ENCODE measurements at regions not wholly inside any gene's neighbourhood (a gene's known extent, or its start where the extent isn't known, plus 50 kb on each side); places are given as distances from the start of the nearest gene placed in this dataset.
A peak's percentile ranks its signal among the peaks of the same experiment; 100 is the strongest.

DNA sequence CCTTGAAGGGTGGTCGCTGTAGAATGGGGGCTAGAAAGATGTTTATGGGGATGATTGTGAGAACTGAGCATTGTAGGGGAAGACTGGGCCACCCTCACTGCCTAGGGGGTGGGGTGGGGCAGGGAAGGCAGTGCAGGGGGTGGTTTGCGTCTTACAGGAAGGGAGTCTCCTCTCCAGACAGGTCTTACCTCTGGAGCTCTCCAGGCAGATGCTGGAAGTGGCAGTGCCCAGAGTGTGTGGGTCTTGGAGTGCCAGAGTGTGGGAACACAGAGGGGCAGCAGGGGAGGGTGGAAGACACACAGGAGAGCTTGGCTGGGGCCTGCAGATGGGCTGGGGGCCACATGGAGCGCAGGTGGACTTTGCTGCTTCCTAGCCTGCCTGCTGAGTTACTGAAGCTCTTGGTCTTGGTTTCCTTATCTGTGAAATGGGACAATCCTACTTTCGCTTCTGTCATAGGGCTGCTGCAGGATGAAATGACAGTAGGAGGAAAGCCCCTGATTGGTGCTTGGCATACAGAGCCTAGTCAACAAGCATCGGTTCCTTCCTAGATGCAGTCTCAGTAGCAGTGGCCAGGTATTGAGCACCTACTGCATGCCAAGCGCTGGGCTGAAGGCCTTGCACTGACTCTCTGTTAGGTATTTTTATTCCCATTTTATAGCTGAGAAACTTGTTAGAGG is 118.3 kb downstream of the SLC25A47 start (continued):
- TF ChIP-seq, protein P1, sequence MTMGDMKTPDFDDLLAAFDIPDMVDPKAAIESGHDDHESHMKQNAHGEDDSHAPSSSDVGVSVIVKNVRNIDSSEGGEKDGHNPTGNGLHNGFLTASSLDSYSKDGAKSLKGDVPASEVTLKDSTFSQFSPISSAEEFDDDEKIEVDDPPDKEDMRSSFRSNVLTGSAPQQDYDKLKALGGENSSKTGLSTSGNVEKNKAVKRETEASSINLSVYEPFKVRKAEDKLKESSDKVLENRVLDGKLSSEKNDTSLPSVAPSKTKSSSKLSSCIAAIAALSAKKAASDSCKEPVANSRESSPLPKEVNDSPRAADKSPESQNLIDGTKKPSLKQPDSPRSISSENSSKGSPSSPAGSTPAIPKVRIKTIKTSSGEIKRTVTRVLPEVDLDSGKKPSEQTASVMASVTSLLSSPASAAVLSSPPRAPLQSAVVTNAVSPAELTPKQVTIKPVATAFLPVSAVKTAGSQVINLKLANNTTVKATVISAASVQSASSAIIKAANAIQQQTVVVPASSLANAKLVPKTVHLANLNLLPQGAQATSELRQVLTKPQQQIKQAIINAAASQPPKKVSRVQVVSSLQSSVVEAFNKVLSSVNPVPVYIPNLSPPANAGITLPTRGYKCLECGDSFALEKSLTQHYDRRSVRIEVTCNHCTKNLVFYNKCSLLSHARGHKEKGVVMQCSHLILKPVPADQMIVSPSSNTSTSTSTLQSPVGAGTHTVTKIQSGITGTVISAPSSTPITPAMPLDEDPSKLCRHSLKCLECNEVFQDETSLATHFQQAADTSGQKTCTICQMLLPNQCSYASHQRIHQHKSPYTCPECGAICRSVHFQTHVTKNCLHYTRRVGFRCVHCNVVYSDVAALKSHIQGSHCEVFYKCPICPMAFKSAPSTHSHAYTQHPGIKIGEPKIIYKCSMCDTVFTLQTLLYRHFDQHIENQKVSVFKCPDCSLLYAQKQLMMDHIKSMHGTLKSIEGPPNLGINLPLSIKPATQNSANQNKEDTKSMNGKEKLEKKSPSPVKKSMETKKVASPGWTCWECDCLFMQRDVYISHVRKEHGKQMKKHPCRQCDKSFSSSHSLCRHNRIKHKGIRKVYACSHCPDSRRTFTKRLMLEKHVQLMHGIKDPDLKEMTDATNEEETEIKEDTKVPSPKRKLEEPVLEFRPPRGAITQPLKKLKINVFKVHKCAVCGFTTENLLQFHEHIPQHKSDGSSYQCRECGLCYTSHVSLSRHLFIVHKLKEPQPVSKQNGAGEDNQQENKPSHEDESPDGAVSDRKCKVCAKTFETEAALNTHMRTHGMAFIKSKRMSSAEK (CRISPR knock-in tag; IDR thresholded peaks at IDR 0.05; ENCODE audit: borderline replicate concordance) = no peak

DNA sequence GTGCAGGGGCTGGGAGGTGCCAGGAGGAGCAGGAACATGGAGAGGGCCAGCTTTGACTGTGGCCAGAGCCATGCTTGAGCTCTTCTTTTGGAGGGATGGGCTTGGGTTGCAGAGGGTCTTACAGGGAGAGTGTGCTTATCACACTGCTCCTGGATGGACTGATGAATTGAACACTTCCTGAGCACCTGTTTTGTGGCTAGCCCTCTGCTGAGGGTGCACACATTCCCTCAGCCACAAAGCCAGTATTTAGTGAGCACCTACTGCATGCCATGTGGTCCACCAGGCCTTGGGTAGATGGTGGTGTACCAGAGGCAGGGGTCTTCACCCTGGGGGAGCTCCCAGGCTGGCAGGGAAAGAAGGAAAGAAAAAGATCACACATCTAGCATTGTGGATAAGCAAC is 118.9 kb downstream of the SLC25A47 start:
- Mint-ChIP-seq H3K9me3 (no peaks in the 10 kb centered on the region), H3K36me3 (no peaks in the 10 kb centered on the region), H3K4me1 (peaks cover 38% of the 10 kb centered on the region), H3K27me3 (ENCODE audit: low read depth) (no peaks in the 10 kb centered on the region), H3K27ac (peak overlapping the region; percentile 46), H3K4me3 (no peak overlapping the region)
- DNase-seq (ENCODE audit: low spot score) (no peak), ATAC-seq (no peak)
- TF ChIP-seq, protein P2, sequence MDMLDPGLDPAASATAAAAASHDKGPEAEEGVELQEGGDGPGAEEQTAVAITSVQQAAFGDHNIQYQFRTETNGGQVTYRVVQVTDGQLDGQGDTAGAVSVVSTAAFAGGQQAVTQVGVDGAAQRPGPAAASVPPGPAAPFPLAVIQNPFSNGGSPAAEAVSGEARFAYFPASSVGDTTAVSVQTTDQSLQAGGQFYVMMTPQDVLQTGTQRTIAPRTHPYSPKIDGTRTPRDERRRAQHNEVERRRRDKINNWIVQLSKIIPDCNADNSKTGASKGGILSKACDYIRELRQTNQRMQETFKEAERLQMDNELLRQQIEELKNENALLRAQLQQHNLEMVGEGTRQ (CRISPR knock-in tag; IDR thresholded peaks at IDR 0.05) = no peak
- no peak for TF ChIP-seq NR2C2 (CRISPR knock-in tag; IDR thresholded peaks at IDR 0.05)
- no peak for TF ChIP-seq ZNF263 (CRISPR knock-in tag; IDR thresholded peaks at IDR 0.05; ENCODE audit: low read depth)
- TF ChIP-seq CREB1 (CRISPR knock-in tag; IDR thresholded peaks at IDR 0.05) = no peak
- TF ChIP-seq OVOL2 (CRISPR knock-in tag; IDR thresholded peaks at IDR 0.05; ENCODE audit: borderline replicate concordance) = no peak
- TF ChIP-seq SMAD3 (CRISPR knock-in tag; IDR thresholded peaks at IDR 0.05; ENCODE audit: borderline replicate concordance) = no peak
- no peak for TF ChIP-seq FOXK1 (CRISPR knock-in tag; IDR thresholded peaks at IDR 0.05)
- TF ChIP-seq, protein P3, sequence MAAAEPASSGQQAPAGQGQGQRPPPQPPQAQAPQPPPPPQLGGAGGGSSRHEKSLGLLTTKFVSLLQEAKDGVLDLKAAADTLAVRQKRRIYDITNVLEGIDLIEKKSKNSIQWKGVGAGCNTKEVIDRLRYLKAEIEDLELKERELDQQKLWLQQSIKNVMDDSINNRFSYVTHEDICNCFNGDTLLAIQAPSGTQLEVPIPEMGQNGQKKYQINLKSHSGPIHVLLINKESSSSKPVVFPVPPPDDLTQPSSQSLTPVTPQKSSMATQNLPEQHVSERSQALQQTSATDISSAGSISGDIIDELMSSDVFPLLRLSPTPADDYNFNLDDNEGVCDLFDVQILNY (CRISPR knock-in tag; IDR thresholded peaks at IDR 0.05) = no peak
- TF ChIP-seq, protein P4, sequence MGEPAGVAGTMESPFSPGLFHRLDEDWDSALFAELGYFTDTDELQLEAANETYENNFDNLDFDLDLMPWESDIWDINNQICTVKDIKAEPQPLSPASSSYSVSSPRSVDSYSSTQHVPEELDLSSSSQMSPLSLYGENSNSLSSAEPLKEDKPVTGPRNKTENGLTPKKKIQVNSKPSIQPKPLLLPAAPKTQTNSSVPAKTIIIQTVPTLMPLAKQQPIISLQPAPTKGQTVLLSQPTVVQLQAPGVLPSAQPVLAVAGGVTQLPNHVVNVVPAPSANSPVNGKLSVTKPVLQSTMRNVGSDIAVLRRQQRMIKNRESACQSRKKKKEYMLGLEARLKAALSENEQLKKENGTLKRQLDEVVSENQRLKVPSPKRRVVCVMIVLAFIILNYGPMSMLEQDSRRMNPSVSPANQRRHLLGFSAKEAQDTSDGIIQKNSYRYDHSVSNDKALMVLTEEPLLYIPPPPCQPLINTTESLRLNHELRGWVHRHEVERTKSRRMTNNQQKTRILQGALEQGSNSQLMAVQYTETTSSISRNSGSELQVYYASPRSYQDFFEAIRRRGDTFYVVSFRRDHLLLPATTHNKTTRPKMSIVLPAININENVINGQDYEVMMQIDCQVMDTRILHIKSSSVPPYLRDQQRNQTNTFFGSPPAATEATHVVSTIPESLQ (CRISPR knock-in tag; IDR thresholded peaks at IDR 0.05) = no peak
- ChIA-PET CTCF (interaction anchor here (0.7 to 4.8 kb wide), 6 partner anchors 25 to 216 kb away, joined by 3 to 47 read pairs (median 4); no protein-coding TSS in a partner anchor), POLR2A (no interaction called here)

DNA sequence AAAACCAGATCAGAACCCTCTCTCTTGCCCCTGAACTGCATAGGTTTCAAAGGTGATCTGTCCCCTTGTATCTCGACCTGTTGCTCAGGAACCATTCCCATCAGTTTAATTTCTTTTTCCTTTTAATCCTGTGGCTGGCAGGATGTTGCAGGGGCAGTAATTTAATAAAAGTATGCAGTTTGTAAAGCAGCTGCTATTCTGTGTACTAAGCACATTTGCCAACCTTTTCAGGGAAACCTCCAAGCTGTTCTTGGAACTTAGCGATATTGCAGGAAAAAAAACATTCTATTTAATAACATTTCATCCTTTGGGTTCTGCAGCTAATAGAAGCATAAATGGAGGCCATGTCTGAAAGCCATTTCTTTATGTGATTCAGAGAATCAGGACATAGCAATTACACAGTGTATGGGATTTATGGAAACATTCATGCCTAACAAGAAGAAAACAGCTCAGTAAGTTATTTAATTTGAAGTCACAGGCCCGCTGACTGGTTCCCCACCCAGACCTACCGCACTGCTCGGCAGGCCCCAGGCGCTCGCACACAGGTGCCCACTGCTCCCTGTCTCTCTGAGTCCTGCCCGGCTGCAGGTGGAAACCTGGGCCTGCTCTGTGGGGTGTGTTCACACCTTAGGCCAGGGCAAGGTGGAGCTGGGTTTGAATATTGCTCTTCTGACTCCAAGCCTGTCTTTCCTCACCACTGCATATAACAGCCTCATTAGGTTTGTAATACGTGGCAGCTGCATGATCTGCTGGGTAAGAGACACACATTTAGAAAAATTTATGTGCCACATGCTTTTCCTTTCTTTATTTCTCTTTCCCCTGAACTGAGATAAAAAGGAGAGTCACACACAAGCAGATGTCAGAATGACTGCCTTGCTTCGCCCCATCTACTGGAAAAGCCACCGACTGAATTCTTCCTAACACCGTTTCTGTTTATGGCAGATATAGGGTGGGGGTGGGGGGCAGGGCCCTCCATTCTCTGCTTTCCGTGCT is 119.7 kb downstream of the SLC25A47 start:
- Mint-ChIP-seq H3K27me3 (ENCODE audit: low read depth) (no peaks in the 10 kb centered on the region), H3K27ac (no peak overlapping the region), H3K9me3 (no peaks in the 10 kb centered on the region), H3K4me3 (no peak overlapping the region), H3K36me3 (no peaks in the 10 kb centered on the region), H3K4me1 (peaks cover 43% of the 10 kb centered on the region)
- no peak for DNase-seq (ENCODE audit: low spot score)
- CTCF ChIA-PET = interaction anchor here (1.0 to 4.8 kb wide), 6 partner anchors 26 to 203 kb away, joined by 3 to 47 read pairs (median 3); no protein-coding TSS in a partner anchor
- POLR2A ChIA-PET = no interaction called here
- ATAC-seq = no peak
- TF ChIP-seq ZNF121 (CRISPR knock-in tag; IDR thresholded peaks at IDR 0.05) = no peak
- TF ChIP-seq, protein P5, sequence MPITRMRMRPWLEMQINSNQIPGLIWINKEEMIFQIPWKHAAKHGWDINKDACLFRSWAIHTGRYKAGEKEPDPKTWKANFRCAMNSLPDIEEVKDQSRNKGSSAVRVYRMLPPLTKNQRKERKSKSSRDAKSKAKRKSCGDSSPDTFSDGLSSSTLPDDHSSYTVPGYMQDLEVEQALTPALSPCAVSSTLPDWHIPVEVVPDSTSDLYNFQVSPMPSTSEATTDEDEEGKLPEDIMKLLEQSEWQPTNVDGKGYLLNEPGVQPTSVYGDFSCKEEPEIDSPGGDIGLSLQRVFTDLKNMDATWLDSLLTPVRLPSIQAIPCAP (CRISPR knock-in tag; IDR thresholded peaks at IDR 0.05) = no peak
- no peak for TF ChIP-seq SOX15 (CRISPR knock-in tag; IDR thresholded peaks at IDR 0.05)
